Loucy (cell line): ENCODE measurements at regions not wholly inside any gene's neighbourhood (a gene's known extent, or its start where the extent isn't known, plus 50 kb on each side); places are given as distances from the start of the nearest gene placed in this dataset.

ENCODE experiments used
- EZH2phosphoT487 ChIP-seq: fragments of 200-600 bp; IDR thresholded peaks from 2 replicates; pipeline ENCODE4 v1.6.1; 2018; ENCODE audit warnings: antibody characterized with exemption, mild to moderate bottlenecking, moderate library complexity, borderline replicate concordance
- TF ChIP-seq, protein P1 (sequence below): fragments of 200-600 bp; sonication (generic); conservative IDR thresholded peaks from 2 replicates; pipeline ENCODE4 v1.5.1; 2014; ENCODE audit warnings: mild to moderate bottlenecking, antibody characterized with exemption, low read length

GRCh38 chr4:53764761-53765490 lies 173.6 kb upstream of the LNX1 start:
- TF ChIP-seq, protein P1, sequence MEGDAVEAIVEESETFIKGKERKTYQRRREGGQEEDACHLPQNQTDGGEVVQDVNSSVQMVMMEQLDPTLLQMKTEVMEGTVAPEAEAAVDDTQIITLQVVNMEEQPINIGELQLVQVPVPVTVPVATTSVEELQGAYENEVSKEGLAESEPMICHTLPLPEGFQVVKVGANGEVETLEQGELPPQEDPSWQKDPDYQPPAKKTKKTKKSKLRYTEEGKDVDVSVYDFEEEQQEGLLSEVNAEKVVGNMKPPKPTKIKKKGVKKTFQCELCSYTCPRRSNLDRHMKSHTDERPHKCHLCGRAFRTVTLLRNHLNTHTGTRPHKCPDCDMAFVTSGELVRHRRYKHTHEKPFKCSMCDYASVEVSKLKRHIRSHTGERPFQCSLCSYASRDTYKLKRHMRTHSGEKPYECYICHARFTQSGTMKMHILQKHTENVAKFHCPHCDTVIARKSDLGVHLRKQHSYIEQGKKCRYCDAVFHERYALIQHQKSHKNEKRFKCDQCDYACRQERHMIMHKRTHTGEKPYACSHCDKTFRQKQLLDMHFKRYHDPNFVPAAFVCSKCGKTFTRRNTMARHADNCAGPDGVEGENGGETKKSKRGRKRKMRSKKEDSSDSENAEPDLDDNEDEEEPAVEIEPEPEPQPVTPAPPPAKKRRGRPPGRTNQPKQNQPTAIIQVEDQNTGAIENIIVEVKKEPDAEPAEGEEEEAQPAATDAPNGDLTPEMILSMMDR = no peak
- no peak for TF ChIP-seq EZH2phosphoT487
